UCSD-AML1 (cell line): ENCODE measurements at regions not wholly inside any gene's neighbourhood (a gene's known extent, or its start where the extent isn't known, plus 50 kb on each side); places are given as distances from the start of the nearest gene placed in this dataset.

ENCODE experiments used
- DNase-seq: peaks from one replicate; lab custom pipeline; 2025; ENCODE audit not compliant: unreplicated experiment; lab: John Stamatoyannopoulos, UW

DNA sequence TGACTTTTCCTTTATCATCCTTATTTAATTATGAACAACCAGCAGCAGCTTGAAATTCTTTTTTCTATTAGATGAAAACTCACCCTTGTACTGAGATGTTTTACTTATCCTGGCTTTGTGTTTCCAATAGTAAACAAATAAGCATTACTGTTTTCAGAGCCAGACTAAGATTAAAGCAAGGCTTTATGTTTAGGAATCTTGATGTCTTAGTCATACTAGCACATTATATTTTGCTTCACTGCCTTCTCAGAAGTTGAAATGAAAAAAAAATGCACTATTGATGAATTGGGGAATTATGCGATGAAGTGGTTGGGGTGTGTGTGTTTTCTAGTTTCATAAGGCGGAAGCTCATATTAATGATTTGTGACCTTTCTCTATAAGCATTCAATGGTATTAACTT lies 301.2 kb upstream of the E2F7 start:
- no peak for DNase-seq

DNA sequence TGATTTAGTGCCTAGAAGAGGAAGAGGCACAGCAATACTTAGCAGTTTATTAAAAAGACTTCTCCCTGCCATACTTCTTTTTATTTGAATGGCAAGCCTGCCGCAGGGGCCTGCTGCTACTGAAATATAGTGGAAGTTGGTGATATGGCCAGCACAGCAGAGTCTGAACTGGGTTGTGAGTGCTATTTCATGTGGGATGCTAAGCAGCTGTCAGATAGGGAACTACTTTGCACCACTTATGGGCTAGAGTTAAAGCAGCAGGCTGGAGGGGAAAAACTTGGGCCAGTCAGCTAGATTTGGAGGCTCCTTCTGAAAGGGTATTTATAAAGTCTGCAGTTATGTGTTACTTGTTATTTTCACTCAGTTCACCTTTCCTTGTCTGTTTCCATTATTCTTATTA lies 299.0 kb upstream of the E2F7 start:
- peak; percentile 7 for DNase-seq

DNA sequence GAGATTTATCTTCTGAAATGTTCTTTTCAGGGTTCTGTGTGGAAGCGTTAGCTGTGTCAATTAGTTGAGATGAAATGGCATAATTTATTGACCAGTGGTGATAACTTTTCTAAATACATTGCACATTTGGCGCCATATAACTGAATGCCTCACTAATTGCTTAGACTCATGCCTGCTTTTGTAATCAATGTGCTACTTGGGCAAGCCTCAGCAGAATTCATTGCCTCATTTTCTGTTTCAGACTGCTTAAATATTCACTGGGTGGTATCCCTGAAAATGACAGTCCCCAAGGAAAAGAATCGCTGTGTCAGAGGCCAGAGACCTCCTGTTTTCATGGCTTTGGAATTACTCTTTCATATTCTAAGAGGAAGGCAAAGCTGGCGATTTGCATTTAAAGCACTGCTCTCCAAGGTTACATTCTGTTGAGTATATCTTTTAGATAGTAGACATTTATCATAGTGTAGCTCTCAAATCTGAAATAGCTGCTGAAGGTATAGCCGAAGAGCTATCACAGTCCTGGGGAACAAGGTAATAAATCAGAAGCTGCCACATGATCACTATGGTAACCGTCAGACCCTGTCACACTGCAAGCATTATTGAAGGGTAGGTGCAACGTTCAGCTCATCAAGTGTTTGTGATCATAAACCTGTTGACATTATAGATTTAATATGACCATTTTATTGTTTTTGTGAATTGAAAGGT lies 297.3 kb upstream of the E2F7 start:
- no peak for DNase-seq

DNA sequence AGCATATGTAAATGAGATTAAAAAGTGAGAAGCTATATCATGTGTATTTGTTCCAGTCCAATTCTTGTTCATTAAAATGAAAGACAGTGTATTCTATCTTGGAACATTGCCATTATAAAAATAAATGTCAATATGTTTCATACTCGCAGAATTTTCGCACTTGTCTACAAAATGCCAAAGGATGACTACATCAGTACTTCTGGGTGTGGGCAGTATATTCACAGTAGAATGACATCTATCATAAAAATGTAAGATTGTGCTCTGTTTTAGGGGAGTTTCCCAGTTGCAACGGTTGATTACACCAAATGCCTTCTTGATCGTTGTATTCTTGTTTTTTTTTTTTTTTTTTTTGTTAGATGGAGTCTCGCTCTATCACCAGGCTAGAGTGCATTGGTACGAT lies 292.3 kb upstream of the E2F7 start:
- no peak for DNase-seq

DNA sequence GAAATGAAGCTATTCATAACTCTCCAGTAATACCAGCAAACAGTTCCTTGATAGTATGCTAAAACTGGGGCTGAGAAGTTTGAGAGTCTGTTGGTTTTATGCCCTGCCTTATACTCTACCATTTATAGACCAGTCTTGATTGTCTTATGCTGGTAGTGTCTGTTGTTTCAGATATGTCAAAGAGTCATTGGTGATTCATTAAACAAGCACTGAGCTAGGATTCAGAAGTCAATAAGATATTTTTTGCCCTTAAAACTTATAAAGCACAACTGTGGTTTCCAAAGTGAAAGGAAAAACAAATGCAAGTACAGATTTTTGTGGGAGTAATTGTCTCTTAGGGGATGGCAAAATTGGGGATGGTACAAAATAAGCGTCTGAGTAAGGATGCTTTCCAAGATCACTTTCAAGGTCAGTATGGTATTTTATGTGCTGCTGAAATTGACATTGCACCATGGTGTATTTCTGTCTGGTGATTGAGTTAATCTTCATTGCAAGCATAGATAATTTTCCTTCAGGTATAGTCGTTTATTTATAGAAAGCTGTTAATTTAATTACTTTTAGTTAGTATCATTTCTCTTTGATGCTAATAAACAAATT lies 289.5 kb upstream of the E2F7 start:
- no peak for DNase-seq

DNA sequence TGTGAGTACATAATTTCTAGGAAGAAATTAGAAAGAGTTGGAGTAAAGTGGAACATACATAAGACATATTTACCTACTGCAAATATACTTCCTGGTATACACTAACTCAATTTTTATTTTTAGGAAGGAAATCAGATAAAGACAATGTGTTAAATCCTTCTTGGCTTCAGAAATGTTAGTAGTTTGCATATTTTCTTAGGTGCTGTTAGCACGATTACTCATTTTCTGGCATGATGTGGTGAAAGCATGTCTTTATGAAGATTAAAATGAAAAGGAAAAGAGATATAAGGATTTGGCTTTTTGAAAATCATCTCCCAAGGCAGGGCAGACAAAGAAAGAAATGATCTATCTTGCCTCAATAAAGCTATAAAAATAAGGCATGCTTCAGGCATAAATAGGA lies 287.6 kb upstream of the E2F7 start:
- DNase-seq: no peak

DNA sequence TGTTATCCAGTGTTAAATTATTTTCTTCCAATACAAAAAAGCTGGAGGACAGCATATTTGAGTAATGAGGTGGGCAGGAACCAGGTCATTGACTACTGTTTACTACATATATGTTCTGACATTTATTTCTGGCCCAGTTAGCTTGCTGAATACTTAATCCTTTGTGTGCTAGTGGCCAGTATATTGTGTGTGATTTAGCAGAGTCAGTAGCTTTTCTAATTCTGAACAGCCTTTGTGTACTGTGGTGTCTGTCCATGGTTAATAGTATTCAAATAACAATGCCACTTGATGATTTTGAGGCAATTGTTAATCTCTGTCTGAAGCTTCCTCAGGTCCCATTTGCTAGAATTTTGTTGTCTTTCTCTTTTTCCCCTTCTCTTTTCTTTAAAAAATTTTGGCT lies 286.5 kb upstream of the E2F7 start:
- no peak for DNase-seq

DNA sequence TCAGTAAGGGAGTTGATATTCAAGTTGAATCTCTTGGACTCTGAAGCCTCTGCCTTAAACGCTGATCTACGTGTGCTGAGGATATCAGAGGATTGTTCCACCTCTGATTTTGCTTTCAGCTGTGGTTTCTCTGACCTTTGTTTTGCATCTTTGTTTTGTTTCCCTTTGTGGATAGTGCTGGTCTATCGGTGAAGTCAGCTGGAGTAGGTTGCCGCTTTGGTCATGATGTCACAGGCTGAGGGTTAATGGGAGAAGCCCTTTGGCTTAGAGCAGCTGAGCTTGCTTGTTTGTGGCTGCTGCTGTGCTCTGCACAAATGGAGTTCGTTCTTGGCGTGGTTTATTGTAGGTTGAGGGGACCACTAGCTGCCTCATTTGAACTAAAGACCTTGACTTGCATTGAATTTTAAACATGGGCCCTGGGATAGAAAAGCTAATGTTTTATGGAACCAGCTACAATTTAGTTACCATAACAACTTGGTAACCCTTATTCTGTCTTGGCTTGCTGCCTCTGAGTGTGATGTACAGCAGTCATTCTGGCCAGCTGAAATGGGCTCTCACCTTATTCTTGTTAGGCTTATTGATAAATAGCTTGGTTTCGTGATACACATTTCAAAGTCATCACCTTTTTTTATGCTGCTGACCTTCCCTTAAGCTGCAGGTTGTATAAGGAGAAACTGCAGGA lies 284.5 kb upstream of the E2F7 start:
- no peak for DNase-seq

DNA sequence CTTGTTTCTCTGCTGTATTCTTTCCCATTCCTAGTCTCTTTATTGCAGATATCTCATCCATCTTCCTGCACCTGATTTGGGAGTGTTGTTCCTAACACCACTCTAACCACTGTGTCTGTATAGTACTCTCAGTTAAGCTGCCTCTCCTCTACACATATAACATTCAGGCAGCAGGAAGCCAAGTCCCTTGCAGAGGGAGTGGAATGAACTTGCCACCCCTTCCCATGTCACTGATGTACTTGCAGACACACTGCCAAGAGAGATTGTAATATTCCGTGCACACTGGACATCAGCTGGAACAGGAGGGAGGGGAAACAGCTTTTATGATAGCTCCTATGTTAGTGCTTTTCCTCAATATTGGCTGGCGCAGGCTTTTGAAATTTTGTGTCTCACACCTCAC lies 281.6 kb upstream of the E2F7 start:
- no peak for DNase-seq

DNA sequence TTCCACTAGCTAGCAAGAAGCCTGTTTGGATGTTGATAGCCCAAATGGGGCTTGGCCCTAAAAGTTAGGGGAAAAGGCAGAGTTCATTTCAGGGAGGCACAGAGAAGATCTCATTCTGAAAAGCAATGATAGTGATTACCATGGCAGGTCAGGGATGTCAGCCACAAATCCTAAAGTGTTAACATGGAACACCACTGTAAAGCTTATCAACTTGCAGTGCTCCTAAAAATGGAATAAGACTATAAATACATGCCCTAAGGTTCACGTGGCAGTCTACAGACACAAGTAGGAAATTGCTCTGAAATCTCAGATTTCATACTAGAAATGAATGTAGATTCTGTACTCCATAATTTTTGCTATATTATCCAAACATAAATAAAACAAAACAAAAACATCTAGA lies 280.0 kb upstream of the E2F7 start:
- DNase-seq: no peak

DNA sequence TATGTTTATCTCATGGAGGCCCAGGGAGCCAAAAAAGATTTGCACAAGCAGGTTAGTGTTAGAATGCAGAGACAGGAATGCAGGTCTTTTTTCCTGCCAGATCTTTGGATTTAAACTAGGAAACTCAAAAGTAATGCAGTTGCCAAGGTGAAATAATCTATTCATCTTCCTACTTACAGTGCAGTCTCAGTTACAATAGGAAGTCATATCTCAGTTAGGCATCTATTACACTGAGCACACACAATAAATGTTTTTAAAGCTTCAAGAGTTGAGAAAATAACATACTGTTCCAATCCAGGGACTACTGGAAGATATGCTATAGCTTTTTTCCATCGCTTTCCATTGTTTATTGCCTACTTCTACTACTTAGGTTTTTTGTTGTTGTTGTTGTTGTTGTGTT lies 279.3 kb upstream of the E2F7 start:
- DNase-seq: no peak

DNA sequence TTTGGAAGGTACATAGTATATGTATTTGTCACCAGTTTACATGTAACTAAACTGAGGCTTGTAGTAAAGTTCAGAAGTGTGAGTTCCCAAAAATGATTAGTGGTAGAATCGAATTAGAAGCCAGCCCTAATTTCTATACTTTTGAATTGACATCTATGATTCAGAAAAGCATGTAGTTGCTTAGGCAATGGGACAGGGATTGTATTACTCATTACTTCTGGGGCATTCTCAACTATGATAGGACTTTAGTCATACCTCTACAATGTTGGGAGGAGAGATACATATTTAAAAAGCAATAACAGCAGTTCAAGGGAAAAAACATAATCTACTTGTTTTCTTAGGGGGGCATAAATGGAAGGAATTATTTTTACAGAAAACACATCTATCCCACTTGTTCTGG lies 277.9 kb upstream of the E2F7 start:
- DNase-seq: no peak

DNA sequence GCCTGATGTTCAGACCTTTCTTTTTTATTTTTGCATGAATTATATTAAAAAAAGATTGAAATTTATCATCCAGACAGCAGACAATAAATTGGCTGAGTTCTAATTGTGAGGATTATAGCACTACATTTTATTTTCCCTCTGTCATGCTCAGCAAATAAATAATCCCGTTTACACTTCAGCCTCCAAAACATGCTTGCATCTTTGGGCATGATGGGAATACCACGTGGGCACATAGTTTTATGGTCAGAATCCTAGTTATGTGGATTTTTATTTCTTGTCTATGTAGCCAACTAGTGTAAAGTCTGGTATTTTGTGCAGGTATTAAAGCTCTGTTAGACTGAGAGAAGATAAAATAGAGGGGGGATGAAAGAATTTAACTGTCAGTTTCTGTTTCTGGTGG lies 276.9 kb upstream of the E2F7 start:
- DNase-seq: no peak

DNA sequence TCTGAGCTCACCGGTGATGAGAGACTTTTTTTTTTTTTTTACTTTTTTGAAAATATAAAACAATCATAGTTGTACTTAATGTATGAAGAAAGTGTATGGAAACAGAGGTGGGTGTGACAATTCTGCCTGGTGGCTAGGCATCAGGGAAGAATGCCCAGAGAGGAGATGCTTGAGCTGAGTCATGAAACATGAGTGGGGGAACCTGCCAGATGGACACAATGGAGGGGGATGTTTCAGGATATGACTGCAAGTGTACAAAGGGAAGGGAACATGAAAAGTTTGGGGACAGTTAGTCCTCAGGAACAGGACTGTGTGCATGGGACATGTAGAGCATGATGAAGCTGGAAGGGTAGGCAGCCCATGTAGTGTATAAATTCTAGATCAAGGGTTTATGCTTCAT lies 274.2 kb upstream of the E2F7 start:
- no peak for DNase-seq

DNA sequence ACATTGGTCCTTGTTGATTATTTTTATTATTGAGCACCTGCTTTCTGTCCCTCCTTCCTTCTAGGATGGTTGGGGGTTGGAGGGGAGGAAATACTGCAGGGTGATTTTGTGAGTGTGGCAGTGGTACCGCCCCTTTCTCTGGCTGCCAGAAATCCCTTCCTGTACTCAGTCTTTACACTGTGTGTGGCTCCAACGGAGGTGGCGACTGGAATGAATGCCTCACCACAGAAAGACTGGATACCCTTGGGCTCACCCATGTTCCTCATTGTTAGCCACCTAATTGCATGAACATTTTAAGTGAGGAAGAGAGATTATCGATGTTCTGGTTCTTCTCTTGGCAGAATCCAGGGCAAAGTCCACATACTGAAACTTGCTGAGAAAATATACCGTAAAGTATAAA lies 272.0 kb upstream of the E2F7 start:
- DNase-seq: peak; percentile 23

DNA sequence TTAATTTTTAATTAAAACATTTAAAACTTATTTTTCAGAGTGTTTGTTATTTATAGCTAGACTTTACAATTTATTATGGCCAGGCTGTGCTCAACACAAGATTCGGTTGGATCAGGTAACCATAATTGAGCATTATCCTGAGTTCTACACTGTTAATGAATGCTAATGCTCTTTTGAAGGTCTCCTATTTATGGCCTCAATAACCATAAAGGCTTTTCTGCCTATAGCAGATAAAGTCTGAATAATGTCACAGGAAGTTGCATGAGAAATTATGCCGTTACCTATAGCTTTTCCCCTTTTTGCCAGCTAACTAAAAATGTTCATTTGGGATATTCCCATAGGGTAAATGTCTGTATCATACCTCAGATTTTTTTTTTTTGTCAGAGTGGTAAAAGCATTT lies 269.4 kb upstream of the E2F7 start:
- DNase-seq: no peak

DNA sequence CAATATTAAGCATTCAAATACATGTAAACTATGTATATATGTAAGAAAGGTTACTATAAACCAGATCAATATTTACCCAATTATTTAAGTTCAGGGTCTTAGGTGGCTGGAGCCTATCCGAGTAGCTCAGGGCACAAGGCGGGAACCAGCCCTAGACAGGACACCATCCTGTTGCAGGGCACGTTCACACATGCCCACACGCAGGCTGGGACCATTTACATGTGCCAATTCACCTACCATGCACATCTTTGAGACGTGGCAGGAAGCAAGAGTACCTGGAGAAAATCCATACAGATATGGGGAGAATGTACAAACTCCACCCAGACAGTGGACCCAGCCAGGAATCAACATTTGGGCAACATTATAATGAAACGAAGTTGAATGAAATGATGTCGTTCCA lies 263.0 kb upstream of the E2F7 start:
- DNase-seq: no peak

DNA sequence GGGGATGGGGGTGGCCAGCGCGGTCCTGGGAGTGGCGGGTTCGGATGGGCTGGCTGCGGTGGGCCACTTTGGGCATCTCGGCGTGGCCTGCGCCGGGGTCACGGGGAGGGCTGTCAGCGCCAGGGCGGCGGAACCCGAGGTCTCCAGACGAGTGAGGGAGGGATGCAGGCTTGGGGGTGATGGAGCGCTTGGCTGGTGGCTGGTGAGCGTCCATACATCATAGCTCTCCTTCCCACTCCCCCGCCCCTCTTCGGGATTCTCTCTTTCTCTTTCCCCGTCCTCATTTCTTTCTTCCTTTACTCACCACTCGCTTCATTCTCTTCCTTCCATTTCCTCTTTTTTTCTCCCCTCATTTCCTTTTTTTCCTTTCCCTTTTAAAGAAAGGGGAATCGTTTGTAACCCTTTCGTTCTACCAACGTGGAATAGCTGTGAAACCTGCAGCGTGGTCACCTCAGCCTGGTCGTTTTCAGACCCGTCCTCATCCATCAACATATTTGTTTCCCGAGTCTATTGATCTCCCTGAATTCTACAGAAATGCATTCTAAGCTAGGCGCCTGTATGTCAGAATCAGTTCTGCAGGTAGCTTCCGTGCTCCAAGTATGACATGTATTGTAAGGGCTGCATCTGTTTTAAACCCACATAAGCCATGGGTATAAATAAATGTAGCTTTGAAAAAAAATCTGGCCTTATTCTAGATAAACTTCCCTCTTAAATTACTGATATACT lies 260.3 kb upstream of the E2F7 start:
- no peak for DNase-seq

DNA sequence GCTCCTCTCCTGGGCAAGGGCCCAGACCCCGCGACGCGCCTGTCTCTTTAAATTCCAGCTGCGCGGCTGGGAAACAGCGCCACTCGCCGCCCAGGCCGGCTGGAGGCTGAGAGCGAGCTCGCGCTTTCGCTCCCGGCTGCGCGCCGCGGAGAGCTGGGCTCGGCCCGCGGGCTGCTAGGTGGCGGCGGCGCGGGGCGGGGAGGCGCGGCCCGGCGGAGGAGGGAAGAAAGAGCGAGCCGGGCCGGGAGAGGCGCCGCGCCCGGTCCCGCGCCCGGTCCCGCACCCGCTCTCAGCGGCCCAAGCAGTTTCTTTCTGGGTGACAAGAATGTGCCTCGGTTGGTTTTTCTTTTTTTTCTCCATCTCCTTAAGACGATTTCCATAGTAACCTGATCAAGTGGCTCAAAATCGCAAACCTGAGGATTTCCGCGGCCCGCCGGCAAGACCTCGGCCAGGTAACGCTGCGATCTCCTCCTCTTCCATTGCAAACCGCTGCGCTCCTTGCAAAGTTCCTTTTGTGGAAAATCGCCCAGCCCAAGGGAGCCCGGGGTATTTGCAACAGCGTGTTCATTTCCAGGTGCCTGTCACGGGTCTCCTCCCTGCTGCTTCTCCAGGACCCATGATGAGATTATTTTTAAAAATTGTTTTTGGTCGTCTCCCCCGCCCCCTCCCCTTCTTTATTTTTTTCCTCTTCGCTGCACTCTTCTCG lies 259.5 kb upstream of the E2F7 start:
- DNase-seq: peak; percentile 75

DNA sequence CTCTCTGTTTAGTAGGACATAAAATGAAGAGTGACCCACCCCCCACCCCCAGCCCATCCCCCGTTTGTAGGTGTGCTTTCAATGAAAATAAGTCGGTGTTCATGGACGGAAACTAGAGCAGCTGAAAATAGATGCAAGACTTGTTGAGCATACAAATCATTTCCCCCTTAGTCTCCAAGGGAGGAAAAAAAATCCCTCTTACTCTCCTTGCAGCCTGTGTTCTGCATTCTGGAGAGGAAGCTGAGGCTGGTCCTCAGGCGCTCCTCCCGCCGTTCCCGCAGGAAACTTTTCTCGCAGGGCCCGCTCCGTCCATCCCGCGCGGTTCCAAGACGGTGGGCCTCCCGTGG lies 259.0 kb upstream of the E2F7 start:
- DNase-seq: no peak

DNA sequence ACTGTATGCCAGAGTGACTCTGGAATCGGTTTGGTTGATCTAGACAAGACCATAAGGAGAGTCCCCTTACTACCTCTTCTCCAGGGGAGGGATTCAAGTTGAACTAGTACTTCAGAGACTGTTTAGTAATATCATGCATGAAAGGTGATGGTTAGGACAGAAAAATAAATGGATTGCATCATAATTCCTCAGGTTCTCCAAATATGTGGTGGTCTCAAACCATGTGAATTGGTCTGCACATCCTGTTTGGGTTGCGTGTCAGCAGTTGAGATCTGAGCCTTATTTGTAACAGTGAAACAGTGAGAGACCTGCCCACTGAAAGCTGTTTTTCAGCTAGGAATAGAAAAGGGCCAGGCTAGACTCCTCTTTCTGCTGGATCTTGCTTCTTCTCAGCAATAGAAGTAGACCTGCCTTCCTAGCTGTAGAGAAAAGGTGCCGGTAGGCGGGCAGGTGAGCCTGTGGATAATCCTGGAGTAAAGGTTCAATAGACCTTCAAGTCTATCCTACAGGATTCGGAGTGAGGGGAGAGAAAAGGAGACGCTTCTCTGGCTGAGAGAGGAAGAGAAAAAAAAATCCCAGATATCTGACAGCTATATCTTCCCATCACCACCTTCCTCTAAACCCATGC lies 258.5 kb upstream of the E2F7 start:
- no peak for DNase-seq
